Hepatocyte (in vitro differentiated cells): ENCODE measurements at regions not wholly inside any gene's neighbourhood (a gene's known extent, or its start where the extent isn't known, plus 50 kb on each side); places are given as distances from the start of the nearest gene placed in this dataset.

Source experiments
- EZH2 ChIP-seq: fragments of 200-600 bp; sonication (generic); IDR thresholded peaks from 2 replicates; pipeline ENCODE4 v1.6.1; 2016; ENCODE audit warnings: antibody characterized with exemption, mild to moderate bottlenecking, borderline replicate concordance
- EZH2phosphoT487 ChIP-seq: fragments of 200-600 bp; sonication (generic); IDR thresholded peaks from one replicate; pipeline ENCODE4 v1.6.1; 2018; ENCODE audit warnings: antibody characterized with exemption, mild to moderate bottlenecking, low read depth, moderate library complexity; ENCODE audit not compliant: unreplicated experiment, severe bottlenecking
- TF ChIP-seq, protein P1 (sequence below): fragments of 200-600 bp; sonication (generic); IDR thresholded peaks from 2 replicates; pipeline ENCODE4 v1.5.1; 2016; ENCODE audit warnings: antibody characterized with exemption, mild to moderate bottlenecking; ENCODE audit not compliant: poor library complexity

DNA sequence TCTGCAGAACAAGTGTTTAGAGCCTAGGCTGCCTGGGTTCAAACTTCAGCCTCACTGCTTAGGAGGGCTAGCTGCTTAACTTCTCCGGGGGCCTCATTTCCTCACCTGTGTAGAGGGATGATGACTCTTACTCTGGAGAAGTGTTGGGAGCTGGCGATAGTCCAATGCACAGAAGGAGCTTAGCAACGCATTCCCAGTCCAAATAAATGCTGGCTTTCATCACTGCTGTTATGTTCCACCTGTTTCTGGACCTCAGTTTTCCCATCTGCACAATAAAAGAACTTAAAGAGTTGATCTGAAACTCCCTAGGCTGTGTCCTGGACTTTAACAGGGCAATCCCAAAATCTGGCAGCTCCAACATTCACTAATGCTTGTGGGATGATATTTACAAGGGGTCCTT, 337.8 kb downstream of the MIAT start:
- TF ChIP-seq, protein P1, sequence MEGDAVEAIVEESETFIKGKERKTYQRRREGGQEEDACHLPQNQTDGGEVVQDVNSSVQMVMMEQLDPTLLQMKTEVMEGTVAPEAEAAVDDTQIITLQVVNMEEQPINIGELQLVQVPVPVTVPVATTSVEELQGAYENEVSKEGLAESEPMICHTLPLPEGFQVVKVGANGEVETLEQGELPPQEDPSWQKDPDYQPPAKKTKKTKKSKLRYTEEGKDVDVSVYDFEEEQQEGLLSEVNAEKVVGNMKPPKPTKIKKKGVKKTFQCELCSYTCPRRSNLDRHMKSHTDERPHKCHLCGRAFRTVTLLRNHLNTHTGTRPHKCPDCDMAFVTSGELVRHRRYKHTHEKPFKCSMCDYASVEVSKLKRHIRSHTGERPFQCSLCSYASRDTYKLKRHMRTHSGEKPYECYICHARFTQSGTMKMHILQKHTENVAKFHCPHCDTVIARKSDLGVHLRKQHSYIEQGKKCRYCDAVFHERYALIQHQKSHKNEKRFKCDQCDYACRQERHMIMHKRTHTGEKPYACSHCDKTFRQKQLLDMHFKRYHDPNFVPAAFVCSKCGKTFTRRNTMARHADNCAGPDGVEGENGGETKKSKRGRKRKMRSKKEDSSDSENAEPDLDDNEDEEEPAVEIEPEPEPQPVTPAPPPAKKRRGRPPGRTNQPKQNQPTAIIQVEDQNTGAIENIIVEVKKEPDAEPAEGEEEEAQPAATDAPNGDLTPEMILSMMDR: no peak
- TF ChIP-seq EZH2phosphoT487 (no peak), EZH2 (no peak)
